Lower leg skin (tissue), 4 donors: ENCODE measurements at regions not wholly inside any gene's neighbourhood (a gene's known extent, or its start where the extent isn't known, plus 50 kb on each side); places are given as distances from the start of the nearest gene placed in this dataset.

ENCODE experiments used
- DNase-seq, 2 donors: peaks; one replicate each; pipeline ENCODE4 v3.0.0-alpha.2; 2019; ENCODE audit warnings: low spot score in 2 of 2
- H3K4me3 ChIP-seq: fragments of 200-600 bp; sonication (generic); 2 replicates; pipeline ENCODE4 v1.5.1; 2017; ENCODE audit warnings: mild to moderate bottlenecking, low read depth; ENCODE audit not compliant: poor library complexity, severe bottlenecking
- CTCF ChIP-seq, 3 donors: fragments of 450-650 bp; IDR thresholded peaks; one replicate each; pipeline ENCODE4 v1.5.1; 2016; ENCODE audit warnings: antibody characterized with exemption in 3 of 3, mild to moderate bottlenecking in 3 of 3, moderate library complexity in 2 of 3
- POLR2A ChIP-seq, 2 donors: fragments of 450-650 bp; IDR thresholded peaks; one replicate each; pipeline ENCODE4 v1.6.1; 2016 to 2017; ENCODE audit warnings: antibody characterized with exemption in 2 of 2, mild to moderate bottlenecking in 1 of 2, moderate library complexity in 1 of 2
- WGBS, 2 donors: methylation state at CpG; one replicate each; pipeline ENCODE4 v1.1.5; 2018; 5-methylcytosine and 5-hydroxymethylcytosine counted together
- intact Hi-C: fragments of 100-400 bp; cut with DNase I; formaldehyde crosslinking; loops from one replicate; pipeline ENCODE4 v1.15.0; 2023; ENCODE audit warnings: low total_unique reads

- H3K4me3 ChIP-seq = no peak overlapping the region
- WGBS, 2 donors = 87% methylated on average over 4 of the region's 4 CpGs
- no peak for DNase-seq
- no peak for TF ChIP-seq POLR2A (IDR thresholded peaks at IDR 0.05)
- no peak for TF ChIP-seq CTCF (IDR thresholded peaks at IDR 0.05)
- intact Hi-C loops = no loop called here
Measured at GRCh38 chr10:71007516-71007915, 119.2 kb upstream of the PCBD1 start.

GRCh38 chr10:71008150-71008549 lies 119.8 kb upstream of the PCBD1 start:
- DNase-seq = no peak
- intact Hi-C loops = no loop called here
- H3K4me3 ChIP-seq = no peak overlapping the region
- 77 to 89% methylated on average over 11 of the region's 11 CpGs for WGBS, 2 donors
- TF ChIP-seq CTCF (IDR thresholded peaks at IDR 0.05) (no peak), POLR2A (IDR thresholded peaks at IDR 0.05) (no peak)

GRCh38 chr10:71009126-71009525 lies 120.8 kb upstream of the PCBD1 start:
- TF ChIP-seq CTCF (IDR thresholded peaks at IDR 0.05) = no peak
- no peak for TF ChIP-seq POLR2A (IDR thresholded peaks at IDR 0.05)
- intact Hi-C loops = no loop called here
- H3K4me3 ChIP-seq = no peak overlapping the region
- DNase-seq = no peak
- 58 to 74% methylated on average over 16 of the region's 16 CpGs for WGBS, 2 donors

- H3K4me3 ChIP-seq = no peak overlapping the region
- TF ChIP-seq POLR2A (IDR thresholded peaks at IDR 0.05) = no peak
- TF ChIP-seq CTCF (IDR thresholded peaks at IDR 0.05) = no peak
- DNase-seq = no peak
- 55 to 75% methylated on average over 4 of the region's 4 CpGs for WGBS, 2 donors
- intact Hi-C loops = no loop called here
Measured at GRCh38 chr10:71010730-71011129, 122.4 kb upstream of the PCBD1 start.

- intact Hi-C loops = no loop called here
- 82 to 83% methylated on average over 3 of the region's 3 CpGs for WGBS, 2 donors
- no peak overlapping the region for H3K4me3 ChIP-seq
- no peak for DNase-seq
- TF ChIP-seq CTCF (IDR thresholded peaks at IDR 0.05) (no peak), POLR2A (IDR thresholded peaks at IDR 0.05) (no peak)
Measured at GRCh38 chr10:71011141-71011540, 122.8 kb upstream of the PCBD1 start.

GRCh38 chr10:71014021-71014805 lies 125.8 kb upstream of the PCBD1 start:
- TF ChIP-seq POLR2A (IDR thresholded peaks at IDR 0.05) (no peak), CTCF (IDR thresholded peaks at IDR 0.05) (no peak)
- WGBS, 2 donors = 70 to 73% methylated on average over 8 of the region's 8 CpGs
- intact Hi-C loops = no loop called here
- no peak for DNase-seq
- no peak overlapping the region for H3K4me3 ChIP-seq
